Vagina (tissue), 2 donors: ENCODE measurements at regions not wholly inside any gene's neighbourhood (a gene's known extent, or its start where the extent isn't known, plus 50 kb on each side); places are given as distances from the start of the nearest gene placed in this dataset.

Experiments used
- POLR2A ChIP-seq, 2 donors: fragments of 450-650 bp; IDR thresholded peaks; one replicate each; pipeline ENCODE4 v1.6.1; 2017; ENCODE audit warnings: antibody characterized with exemption in 2 of 2, mild to moderate bottlenecking in 2 of 2, moderate library complexity in 2 of 2
- POLR2AphosphoS5 ChIP-seq, 2 donors: sonication (generic); formaldehyde crosslinking; IDR thresholded peaks; one replicate each; pipeline ENCODE4 v1.9.0; 2017; ENCODE audit warnings: antibody characterized with exemption in 2 of 2, mild to moderate bottlenecking in 2 of 2, low read depth in 1 of 2; ENCODE audit not compliant: insufficient read depth in 1 of 2
- TF ChIP-seq, protein P1 (sequence below), 3 experiments: fragments of 450-650 bp in 2 of 3; fragments of 200-600 bp in 1 of 3; sonication (generic) in 1 of 3; IDR thresholded peaks; one replicate each; pipeline ENCODE4 v1.5.1; 2017 to 2019; ENCODE audit warnings: antibody characterized with exemption in 3 of 3, mild to moderate bottlenecking in 2 of 3, moderate library complexity in 2 of 3

DNA sequence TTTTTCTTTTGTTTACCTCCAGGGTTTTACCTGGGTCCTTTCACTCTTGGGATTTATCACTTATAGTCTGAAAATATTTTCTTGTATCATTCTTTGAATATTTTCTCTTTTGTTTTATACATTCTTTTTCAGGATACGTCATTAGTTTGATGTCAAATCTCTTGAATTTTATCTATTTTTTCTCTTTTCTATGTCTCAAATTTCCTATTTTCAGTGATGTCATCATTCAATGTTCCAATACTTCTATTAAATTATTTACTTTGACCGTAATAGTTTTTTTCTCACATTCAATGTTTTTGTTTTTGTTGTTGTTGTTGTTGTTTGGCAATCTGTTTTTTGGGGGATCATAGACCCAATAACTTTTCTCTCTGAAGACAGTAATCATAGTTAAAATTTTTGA is 83.5 kb downstream of the PRR20E start:
- no peak for TF ChIP-seq POLR2A (IDR thresholded peaks at IDR 0.05)
- TF ChIP-seq, protein P1, sequence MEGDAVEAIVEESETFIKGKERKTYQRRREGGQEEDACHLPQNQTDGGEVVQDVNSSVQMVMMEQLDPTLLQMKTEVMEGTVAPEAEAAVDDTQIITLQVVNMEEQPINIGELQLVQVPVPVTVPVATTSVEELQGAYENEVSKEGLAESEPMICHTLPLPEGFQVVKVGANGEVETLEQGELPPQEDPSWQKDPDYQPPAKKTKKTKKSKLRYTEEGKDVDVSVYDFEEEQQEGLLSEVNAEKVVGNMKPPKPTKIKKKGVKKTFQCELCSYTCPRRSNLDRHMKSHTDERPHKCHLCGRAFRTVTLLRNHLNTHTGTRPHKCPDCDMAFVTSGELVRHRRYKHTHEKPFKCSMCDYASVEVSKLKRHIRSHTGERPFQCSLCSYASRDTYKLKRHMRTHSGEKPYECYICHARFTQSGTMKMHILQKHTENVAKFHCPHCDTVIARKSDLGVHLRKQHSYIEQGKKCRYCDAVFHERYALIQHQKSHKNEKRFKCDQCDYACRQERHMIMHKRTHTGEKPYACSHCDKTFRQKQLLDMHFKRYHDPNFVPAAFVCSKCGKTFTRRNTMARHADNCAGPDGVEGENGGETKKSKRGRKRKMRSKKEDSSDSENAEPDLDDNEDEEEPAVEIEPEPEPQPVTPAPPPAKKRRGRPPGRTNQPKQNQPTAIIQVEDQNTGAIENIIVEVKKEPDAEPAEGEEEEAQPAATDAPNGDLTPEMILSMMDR (IDR thresholded peaks at IDR 0.05): no peak
- no peak for TF ChIP-seq POLR2AphosphoS5 (IDR thresholded peaks at IDR 0.05; ENCODE audit: insufficient read depth in 1 of 2, low read depth in 1 of 2)
